ENCODE measurements at regions not wholly inside any gene's neighbourhood (a gene's known extent, or its start where the extent isn't known, plus 50 kb on each side); places are given as distances from the start of the nearest gene placed in this dataset.

- no peak for TF ChIP-seq CTCF (IDR thresholded peaks at IDR 0.05; ENCODE audit: extremely low read depth in 1 of 2, insufficient read depth in 1 of 2, low read depth in 1 of 2, low read length in 2 of 2)
- TF ChIP-seq POLR2AphosphoS5 (IDR thresholded peaks at IDR 0.05; ENCODE audit: insufficient read depth, low read depth, low read length) = no peak
- TF ChIP-seq MYC (IDR thresholded peaks at IDR 0.05; ENCODE audit: low read depth, low read length) = no peak
- no peak for TF ChIP-seq POLR2A (IDR thresholded peaks at IDR 0.05; ENCODE audit: low read depth, low read length)
- no peak for TF ChIP-seq EZH2 (IDR thresholded peaks at IDR 0.05; ENCODE audit: borderline replicate concordance, low read depth, low read length, severe bottlenecking)
- TF ChIP-seq GATA2 (IDR thresholded peaks at IDR 0.05; ENCODE audit: insufficient read depth, insufficient read length, low read depth, low read length) = no peak
Measured at GRCh38 chr5:165538065-165538464, 2032.6 kb downstream of the MAT2B start.

All from endothelial cell of umbilical vein (primary cell).